Astrocyte of the hippocampus (primary cell): ENCODE measurements at regions not wholly inside any gene's neighbourhood (a gene's known extent, or its start where the extent isn't known, plus 50 kb on each side); places are given as distances from the start of the nearest gene placed in this dataset.

Source experiments
- DNase-seq: peaks from one replicate; pipeline ENCODE4 v3.0.0; 2011; ENCODE audit warnings: low read depth, low spot score

DNA sequence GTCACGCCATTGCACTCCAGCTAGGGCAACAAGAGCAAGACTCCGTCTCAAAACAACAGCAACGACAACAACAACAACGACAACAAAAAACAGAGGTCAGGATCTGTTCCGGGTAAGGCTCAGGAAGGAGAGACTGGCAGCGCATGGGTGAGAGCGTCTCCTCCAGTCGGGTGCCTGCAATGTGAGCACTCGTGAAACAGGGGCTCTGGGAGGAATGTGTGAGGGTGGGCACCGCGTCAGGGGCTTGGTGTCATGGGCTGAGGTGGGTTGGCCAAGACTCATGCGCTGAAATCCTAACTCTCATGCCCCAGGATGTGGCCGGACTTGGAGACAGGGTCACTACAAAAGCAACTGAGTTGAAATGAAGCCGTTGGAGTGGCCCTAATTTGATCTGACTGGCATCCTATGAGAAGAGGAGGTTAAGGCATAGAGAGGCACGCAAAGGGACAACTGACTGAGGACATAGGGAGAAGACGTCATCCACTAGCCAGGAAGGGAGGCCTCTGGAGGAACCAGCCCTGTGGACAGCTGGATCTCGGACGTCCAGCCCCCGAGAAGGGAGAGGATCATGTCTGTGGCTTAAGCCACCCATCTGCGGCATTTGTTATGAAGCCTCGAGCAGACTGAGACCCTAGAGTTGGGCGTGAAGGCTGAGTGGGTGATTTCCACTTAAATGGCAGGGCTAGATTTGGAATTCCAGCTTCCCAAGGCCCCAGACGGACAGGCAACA lies 241.5 kb upstream of the PITRM1 start:
- DNase-seq, result no peak

DNA sequence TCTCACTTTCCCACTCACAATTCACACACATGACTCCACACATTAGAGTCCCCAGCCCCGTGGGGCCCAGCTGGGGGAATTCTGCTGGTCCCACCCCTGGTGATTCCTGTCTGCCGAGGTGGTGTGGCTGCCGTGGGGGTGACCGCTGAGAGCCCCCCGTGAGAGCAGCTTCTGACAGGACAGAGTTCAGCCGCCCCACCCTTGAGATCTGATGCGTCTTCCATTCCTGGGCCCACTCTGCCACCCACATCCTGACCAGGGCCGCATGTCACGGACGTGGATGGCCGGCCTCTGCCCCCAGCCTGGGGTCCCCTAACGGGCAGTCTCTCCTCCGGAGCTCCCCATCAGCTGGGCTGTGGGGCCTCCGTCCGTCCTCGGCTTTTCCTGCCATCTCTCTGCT lies 240.1 kb upstream of the PITRM1 start:
- DNase-seq, result no peak

DNA sequence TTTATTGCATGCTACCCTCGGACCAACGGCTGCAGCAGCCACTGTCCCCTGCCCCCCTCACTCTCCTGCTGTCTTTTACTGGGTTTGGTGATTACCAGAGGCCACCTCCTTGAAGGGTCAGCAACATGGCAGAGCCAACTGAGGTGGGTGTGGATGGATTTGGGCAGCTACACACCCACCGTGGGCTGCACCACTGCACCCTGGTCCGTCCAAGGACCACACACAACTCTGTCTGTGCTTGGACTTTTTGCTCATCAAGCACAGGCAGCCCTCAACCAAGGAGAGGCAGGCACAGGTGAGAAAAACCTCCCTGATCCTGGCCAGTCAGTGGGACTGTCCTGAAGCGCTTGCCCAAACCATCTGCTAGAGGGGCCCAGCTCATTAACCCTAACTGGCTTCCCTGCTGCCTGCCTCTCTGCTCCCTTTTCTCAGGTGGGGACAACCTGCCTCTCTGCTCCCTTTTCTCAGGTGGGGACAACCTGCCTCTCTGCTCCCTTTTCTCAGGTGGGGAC lies 239.5 kb upstream of the PITRM1 start:
- DNase-seq, result no peak

DNA sequence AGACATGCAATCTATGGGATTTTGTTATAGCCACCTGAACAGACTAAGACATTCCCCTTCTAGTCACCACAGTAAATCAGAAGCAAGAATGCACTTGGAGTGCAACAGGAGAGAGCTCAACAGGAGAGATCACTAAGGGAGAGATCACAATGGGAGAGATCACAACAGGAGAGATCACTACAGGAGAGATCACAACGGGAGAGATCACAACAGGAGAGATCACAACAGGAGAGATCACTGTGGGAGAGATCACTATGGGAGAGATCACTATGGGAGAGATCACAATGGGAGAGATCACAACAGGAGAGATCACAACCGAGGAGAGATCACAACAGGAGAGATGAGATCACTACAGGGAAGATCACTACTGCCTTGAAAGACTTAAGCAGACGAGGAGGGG lies 238.5 kb upstream of the PITRM1 start:
- DNase-seq, result no peak

DNA sequence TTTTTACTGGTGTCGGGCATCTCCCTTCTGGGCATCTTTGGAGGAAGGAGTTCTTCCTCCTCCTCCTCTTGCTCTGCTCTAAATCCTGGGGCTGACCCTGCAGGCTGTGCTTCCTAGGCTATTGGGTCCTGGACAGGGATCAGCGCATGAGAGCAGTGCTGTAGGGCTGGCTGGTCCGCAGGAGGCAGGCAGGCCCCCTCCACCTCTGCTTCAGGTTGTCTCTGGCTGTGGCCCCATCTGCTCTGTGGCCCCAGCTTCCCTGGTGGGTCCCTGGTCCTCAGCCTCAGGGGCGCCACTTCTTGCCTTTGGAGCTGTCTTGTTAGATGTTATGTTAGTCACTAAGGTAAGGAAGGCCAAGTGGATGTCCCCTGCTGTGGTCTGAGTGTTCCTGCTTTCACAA lies 237.3 kb upstream of the PITRM1 start:
- no peak for DNase-seq

DNA sequence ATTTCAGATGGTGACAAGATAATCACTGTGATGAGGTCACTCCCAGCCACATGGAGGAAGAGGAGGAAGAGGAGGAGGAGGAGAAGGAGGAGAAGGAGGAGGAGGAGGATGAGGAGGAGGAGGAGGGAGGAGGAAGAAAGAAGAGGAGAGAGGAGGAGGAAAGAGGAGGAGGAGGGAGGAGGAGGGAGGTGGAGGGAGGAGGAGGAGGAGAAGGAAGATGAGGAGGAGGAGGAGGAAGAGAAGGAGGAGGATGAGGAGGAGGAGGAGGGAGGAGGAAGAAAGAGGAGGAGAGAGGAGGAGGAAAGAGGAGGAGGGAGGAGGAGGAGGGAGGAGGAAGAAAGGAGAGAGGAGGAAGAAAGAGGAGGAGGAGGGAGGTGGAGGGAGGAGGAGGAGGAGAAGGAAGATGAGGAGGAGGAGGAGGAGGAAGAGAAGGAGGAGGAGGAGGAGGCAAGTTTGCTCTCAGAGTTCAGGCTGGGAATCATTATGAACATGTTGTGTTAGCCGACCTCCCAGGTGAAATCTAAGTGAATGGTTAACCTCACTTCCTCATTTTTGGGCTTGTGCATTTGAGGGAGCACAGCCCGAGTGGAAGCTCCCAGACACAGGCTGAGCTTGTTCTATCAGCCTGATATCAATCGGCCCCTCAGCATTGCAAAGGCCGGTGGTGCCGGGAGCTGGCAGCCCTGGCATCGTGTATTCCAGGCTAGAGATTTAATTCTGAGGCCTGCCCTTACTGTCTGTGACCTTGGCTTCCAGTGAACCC lies 236.2 kb upstream of the PITRM1 start:
- no peak for DNase-seq

DNA sequence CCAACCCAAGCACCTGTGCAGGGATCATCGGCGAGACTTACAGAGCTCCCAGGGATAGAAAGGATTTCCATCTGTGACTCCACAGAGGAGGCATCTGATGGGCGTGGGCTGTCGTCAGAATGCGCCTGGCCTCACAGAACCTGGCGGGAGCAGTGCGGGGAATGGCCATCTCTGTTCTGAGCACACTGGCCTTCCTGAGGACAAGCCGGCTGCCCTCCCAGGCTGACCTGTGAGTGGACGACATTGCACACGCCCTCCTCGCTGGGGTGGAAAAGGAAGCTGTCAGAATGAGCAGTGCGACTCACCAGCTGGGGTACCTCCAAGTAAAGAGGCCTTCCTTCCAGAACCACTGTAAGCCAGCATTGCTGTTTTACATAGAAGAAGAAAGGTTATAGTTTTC lies 234.6 kb upstream of the PITRM1 start:
- no peak for DNase-seq

DNA sequence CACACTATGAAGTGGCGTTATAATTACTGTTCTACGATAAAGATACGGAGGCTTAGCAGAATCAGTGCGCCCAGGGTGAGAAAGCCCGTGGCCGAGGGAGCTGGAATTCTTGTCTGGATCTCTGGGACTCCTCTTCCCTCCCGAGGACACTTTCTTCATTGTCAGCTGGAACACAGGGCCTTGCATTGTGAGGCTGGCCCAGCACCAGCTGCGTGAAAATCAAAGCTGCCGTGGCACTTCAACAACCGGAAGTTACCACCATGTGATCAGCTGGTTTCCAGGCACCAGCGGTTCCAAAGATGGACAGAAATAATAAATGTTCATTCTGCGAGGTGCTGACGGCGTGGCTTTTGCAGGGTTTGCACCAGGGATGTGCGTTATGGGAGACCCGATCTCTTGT lies 234.0 kb upstream of the PITRM1 start:
- DNase-seq, result no peak

DNA sequence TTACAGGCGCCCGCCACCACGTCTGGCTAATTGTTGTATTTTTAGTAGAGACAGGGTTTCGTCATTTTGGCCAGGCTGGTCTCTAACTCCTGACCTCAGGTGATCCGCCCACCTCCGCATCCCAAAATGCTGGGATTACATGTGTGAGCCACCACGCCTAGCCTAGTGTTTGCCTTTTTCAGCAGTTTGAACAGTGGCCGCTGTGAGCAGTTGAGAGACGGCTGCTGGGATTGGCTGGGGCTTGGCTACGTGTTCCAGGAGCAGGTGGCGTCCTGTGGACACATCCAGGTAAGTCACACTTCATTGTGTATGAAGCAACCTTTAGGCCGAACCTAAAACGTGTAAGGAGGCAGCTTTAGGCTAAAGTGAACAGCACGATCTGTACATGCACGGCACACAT lies 231.8 kb upstream of the PITRM1 start:
- no peak for DNase-seq

DNA sequence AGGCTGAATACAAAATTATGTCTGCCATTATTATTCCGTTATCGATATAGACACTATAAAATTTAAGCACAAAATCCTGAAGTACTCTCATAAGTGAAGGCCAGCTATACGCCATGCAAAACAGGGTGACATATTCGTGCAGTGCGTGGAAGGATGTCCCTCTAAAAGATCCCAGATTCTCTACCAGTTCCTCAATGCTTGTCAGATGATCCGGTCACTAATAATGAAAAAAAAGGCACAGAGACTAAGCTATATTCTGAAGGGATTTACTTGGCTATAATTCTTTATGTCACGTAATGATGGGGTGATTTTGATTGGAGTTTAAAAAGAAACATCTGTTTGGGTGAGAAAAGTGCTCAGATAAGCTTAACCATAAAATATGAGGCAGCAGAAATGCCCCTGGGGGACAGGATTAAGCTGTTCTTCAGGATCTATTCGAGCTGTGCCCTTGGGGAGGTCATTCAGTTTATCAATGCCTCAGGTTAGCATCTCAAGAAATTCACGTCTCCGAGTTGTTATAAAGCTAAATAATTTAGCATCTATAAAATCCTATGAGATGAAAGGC lies 229.7 kb upstream of the PITRM1 start:
- DNase-seq, result no peak

DNA sequence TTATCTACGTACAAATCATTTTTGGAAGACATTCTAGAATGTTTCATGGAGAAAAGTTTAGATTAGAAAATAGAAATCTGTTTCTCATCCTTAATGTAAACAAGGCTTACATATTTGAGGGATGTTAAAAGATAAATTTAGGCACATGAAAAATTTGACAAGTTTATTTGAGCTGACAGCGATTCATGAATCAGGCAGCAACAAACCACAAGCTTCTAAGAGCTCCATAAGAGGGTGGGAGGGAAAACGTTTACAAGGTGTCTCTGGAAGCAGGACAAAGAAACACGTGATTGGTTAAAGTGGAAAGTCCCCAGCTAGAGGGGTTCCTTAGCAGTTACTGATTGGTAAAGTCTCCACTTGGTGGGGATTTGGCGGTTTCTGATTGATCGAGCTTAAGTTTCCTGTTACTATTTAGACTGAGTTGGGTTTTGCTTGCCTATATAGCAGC lies 228.9 kb upstream of the PITRM1 start:
- peak; percentile 43 for DNase-seq

DNA sequence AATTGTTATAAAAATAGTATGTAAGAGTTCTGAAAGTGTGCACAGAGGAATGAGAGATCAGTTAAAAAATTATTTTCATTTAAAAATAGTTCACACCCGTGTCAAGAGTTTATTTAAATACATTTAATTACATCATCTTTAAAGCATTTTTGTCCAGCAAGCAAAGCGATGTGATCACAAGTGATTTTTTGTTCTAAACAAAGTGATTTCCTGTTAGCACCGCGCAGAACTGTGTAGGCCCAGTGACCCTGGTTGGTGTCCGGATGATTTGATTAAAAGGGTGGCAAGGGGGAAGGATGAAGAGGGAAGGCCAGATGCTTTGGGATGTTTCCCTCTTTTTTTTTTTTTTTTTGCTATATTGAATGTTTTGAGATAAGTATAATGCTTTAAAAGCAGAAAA lies 227.8 kb upstream of the PITRM1 start:
- peak; percentile 43 for DNase-seq

DNA sequence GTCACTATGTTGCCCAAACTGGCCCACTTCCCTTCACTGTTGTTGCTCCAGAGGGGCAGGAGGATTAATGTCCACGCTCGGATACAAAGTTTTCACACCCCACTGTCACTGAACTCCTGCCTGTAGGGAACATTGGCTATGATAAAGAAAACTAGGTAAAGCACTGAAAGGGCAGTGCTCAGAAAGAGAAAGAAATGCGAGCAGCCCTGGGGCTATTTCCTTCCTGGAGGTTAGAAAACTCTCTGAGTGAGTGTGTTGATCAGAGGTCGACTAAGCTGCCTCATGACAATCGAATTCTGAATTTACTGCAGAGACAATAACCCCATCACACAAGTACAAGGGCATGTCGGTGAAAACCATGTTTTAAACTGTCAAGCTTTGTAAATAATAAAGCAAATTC lies 227.2 kb upstream of the PITRM1 start:
- peak; percentile 17 for DNase-seq

DNA sequence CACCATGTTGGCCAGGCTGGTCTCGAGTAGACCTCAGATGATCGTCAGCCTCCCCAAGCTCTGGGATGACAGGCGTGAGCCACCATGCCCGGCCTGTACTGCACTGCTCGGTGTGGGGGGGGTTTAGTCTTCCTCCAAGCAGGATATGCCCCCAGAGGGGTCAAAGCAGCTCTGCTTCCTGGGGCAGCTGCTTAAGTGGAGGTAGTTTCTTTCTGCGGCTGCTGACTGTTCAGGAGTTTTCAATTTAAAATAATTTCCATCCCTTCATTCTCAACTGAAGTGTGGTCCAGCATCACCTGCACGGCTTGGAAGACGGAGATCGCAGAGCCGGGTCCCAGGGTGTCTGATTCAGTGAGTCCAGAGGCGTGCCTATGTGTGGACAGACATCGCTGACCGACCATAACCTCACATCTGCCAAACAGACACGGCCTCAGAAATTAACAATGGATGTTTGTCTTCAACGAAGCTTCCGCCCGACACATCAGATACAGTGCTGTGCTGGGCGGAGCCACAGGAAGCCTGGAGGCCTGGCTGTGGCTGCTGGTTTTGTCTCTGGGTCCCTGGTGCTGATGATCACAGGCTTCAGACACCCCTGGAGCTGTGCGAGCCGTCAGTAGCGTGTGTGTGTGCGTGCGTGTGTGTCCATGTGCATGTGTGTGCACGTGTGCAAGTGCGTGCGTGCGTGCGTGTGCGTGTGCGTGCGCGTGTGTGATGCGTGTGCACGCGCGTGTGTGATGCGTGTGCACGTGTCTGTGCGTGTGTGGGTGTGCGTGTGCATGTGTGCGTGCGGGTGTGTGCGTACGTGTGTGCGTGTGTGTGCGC lies 226.5 kb upstream of the PITRM1 start:
- DNase-seq, result no peak

DNA sequence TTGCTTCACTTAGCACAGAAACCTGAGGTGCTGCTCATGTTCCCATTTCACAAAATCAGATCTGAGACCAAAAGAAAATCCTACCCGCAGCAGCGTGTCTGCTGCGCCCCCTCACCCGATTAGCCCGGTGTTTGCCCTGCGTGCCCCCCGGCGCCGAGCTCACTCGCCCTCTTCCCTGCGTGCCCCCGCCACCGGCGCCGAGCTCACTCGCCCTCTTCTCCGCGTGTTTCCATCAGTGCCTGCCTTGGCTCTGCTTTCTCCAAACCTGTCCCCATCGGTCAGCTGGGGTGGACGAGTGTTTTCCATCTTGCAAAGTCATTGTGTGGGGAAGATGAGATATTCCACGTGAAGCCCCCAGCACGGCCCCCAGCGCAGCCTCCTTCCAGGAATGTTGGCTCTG lies 225.3 kb upstream of the PITRM1 start:
- no peak for DNase-seq

DNA sequence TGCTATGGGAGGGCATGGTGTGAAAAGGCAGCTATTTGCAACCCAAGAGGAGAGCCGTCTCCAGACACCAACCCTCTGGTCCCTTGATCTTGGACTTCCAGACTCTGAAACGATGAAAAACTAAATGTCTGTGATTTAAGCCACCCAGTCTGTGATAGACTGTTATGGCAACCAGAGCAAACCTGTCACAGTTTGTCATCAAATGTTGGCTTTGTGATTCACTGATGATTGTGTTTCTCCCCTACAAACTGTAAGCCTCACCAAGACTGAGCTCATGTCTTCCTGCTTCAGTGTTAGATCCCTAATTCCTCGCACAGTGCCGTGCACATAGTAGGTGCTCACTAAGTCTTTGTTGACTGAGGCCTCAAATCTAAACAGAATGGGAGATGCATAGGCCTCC lies 224.6 kb upstream of the PITRM1 start:
- DNase-seq, result no peak

DNA sequence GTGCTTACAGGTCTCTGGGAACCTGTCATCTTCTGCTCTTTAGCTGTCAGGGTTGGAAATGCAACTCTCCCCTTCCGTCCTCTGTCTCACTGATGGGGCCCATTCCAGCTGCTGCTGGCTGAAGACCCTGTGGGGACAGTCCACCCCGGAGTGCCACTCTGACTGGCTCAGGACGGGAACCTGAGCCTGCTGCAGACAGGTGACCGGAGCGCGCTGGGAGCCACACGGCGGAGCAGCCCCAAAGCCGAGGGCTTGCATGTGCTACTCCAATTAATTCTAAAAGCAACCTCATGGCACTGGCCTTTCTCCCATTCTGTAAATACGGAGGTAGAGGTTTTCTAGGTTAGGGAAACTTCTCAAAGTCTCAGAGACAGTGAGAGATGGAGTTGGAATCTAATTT lies 223.5 kb upstream of the PITRM1 start:
- DNase-seq, result peak; percentile 16

DNA sequence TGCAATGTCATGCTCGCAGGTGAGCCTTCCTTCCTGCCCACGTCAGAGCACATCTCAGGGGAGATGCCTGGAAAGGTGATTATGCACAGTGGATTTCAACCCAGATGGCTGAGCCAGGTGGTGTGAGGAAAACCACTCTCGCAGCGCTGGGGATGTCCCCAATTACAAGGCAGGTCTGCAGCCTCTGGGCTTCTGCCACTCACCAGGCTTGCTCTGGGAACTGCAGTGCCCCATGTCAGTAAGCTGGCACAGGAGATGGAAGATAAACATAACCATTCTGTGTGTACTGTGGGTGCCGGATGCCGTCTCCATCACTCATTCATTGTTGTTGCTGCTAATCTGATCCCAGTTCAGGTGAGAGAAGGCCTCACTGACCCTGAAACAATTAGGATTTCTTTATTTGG lies 222.9 kb upstream of the PITRM1 start:
- DNase-seq, result peak; percentile 48

DNA sequence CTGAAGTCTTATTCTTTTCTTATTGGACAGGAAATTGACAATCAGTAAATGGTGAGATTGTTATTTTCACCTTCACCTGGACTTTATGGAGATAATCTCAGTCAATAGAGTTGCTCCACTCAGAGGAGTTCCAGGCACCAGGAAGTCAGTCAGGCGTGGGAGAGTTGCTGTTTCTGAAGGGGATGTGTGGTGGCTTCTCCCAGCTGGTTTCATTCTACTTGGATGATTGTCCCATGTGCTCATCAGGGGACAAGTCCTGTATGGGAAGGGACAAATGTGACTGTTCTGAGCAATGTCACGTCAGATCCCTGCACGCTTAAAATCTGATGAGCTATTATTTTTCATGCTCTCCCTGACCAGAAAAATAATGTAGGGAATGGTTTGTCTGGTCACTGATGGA lies 222.5 kb upstream of the PITRM1 start:
- DNase-seq, result no peak

DNA sequence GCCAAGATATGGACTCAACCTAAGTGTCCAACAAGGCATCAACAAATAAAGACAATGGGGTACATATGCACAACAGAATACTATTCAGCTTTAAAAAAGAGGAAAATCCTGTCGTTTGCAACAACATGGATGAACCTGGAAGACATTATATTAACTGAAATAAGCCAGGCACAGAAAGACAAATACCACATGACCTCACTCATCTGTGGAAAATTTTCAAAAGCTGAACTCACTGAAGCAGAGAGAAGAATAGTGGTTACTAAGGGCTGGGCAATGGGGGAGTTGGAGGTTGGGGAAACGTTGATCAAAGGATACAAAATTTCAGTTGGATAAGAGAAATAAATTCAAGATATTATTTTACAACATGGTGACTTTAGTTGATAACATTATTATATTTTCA lies 221.4 kb upstream of the PITRM1 start:
- peak; percentile 36 for DNase-seq

DNA sequence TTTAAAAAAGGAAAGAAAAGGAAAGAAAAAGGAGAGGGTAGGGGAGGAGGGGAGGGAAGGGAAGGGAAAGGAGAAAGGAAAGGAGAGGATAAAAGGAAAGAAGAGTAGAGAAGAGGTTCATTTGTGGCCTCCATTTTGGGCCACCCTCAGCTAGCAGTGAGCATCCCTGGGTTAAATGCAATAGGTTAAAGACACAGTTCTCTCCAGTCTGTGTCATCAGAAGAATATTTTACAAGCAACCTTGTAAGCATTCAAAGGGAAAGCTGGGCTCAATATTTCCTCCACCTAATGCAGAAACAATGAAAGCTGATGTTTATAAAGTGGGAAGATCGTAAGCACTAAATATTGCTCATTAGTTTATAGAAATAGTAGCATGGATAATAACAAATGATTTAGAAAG lies 219.1 kb upstream of the PITRM1 start:
- no peak for DNase-seq

DNA sequence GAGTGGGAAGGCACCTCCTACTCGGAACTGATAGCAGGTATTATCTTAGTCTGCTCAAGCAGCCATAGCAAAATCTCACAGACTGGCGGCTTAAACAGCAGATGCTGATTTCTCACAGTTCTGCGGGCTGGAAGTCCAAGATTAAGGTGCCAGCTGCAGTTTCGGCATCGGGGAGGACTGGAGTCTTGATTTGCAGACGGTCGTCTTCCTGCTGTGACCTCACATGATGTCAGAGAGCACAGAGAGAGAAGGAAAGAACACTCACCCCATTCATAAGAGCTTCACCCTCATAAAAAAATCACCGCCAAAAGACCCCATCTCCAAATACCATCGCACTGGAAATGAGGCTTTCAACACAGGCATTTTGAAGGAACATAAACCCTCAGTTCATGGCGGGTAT lies 216.5 kb upstream of the PITRM1 start:
- DNase-seq, result no peak
